ENCODE measurements at regions not wholly inside any gene's neighbourhood (a gene's known extent, or its start where the extent isn't known, plus 50 kb on each side); places are given as distances from the start of the nearest gene placed in this dataset.

DNA sequence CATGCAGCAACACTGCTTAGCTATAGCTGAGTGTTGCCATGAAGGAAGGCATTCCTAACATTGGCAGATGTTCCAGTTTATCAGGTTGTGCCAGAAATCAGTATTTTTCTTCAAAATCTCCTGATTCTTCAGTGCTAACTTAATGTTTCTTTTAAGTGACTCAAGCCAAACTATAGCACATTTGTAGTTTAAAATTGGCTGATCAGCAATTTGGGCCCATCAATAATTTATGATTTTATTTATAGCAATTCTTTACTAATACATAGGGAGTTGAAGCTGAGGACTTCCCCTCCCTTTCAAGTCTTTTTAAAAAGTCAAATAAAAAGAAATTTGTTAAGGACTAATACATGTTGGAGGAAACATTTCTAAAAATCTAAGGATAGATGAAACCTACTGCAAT lies 383.8 kb upstream of the KHDRBS2 start:
- no peak for DNase-seq

- DNase-seq, result no peak
Measured at GRCh38 chr6:62652692-62653328, 366.8 kb upstream of the KHDRBS2 start.

- DNase-seq, result no peak
Measured at GRCh38 chr6:62645274-62645673, 359.2 kb upstream of the KHDRBS2 start.

GRCh38 chr6:62640749-62641148 lies 354.7 kb upstream of the KHDRBS2 start:
- DNase-seq, result no peak

DNA sequence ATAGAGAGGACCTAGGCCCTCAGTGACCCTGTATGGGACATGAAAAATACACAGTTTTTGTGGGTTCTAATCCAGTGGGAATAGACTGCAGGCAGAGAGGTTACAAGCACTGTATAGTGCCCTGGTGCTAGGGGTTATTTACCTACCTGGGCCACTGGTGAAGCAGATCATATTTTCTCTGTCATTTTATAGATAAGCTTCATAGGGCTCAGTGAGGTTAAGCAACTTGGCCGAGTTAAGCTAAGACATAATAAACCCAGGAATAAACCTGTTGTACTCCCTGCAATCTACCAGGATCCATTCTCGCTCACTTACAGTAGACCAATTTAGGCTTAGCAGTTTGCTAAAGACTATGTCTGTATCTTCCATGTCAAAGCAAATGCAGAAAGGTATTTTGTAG lies 340.6 kb upstream of the KHDRBS2 start:
- DNase-seq, result no peak

GRCh38 chr6:62623846-62624532 lies 338.0 kb upstream of the KHDRBS2 start:
- DNase-seq, result no peak

GRCh38 chr6:62615366-62616015 lies 329.5 kb upstream of the KHDRBS2 start:
- DNase-seq, result no peak

- no peak for DNase-seq
Measured at GRCh38 chr6:62614442-62614841, 328.4 kb upstream of the KHDRBS2 start.

DNA sequence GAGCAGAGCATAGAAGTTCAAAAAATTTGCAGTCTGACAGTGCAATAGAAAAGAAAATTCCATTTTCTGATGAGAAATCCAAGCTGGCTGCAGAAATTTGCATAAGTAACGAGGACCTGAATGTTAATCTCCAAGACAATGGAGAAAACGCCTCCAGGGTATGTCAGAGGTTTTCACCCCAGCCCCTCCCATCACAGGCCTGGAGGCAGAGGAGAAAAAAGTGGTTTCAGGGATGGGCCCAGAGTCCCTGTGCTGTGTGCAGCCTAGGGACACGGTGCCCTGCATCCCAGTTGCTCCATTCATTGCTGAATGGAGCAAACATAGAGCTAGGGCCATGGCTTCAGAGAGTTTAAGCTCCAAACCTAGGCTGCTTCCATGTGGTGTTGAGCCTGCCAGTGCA lies 327.9 kb upstream of the KHDRBS2 start:
- DNase-seq, result no peak

- no peak for DNase-seq
Measured at GRCh38 chr6:62612471-62612870, 326.4 kb upstream of the KHDRBS2 start.

DNA sequence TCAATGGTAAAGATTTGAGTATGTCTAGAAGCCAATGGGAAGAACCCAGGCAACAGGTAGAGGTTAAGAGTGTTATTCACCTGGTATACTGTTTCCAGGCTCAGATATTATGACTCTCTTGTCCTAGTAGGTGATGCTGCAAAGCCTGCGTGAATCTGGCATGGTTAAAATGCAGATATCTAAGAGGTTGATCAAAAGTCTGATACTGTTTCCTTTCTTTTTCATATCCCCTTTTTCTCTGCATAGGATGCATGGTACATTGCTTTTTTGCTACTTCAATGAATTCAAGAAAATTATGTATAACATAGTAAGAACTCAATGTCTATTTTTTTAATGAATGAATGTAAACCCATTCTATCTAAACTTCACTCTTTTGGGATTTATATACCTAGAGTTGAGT lies 284.3 kb upstream of the KHDRBS2 start:
- DNase-seq, result no peak

GRCh38 chr6:62541502-62541901 lies 255.5 kb upstream of the KHDRBS2 start:
- no peak for DNase-seq

GRCh38 chr6:62530985-62531384 lies 245.0 kb upstream of the KHDRBS2 start:
- no peak for DNase-seq

GRCh38 chr6:62528894-62529526 lies 243.0 kb upstream of the KHDRBS2 start:
- DNase-seq, result no peak

GRCh38 chr6:62523630-62524029 lies 237.6 kb upstream of the KHDRBS2 start:
- DNase-seq, result no peak

- no peak for DNase-seq
Measured at GRCh38 chr6:62519574-62519973, 233.5 kb upstream of the KHDRBS2 start.

GRCh38 chr6:62516291-62517141 lies 230.5 kb upstream of the KHDRBS2 start:
- no peak for DNase-seq

DNA sequence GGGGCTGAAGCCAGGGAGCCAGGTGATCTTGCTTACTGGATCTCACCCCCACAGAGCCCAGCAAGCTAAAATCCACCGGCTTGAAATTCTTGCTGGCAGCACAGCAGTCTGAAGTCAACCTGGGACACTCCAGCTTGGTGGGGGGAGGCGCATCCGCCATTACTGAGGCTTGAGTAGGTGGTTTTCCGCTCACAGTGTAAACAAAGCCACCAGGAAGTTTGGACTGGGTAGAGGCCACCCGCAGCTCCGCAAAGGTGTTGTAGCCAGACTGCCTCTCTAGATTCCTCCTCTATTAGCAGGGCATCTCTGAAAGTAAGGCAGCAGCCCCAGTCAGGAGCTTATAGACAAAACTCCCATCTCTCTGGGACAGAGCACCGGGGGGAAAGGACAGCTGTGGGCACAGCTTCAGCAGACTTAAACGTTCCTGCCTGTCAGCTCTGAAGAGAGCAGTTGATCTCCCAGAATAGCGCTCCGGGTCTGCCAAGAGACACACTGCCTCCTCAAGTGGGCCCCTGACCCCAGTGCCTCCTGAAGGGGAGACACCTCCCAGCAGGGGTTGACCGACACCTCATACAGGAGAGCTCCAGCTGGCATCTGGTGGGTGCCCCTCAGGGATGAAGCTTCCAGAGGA lies 206.3 kb upstream of the KHDRBS2 start:
- no peak for DNase-seq

- DNase-seq, result no peak
Measured at GRCh38 chr6:62480544-62480943, 194.5 kb upstream of the KHDRBS2 start.

DNA sequence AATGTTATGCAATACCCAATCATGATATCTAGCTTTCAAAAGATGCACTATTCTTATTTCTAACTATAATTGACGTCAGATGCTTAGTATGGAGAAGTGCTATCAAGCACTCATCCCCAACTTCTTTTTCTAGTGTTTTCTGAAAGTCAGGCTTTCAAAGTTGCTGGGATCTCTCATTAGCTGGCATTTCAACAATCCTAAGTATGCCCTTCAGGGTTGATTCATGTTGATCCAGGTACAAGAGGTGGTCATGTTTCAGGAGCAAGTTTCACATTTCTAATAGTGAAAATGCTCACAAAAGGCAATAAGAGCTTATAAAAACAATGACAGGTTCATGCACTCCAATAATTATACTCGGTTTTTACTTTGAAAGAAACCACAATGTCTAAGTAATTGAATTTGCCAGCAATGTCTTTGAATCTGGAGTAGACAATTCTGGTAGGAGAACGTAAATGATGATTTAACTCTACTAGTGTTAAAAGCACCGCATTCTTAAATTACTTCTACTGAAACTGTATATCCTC lies 193.7 kb upstream of the KHDRBS2 start:
- no peak for DNase-seq

DNA sequence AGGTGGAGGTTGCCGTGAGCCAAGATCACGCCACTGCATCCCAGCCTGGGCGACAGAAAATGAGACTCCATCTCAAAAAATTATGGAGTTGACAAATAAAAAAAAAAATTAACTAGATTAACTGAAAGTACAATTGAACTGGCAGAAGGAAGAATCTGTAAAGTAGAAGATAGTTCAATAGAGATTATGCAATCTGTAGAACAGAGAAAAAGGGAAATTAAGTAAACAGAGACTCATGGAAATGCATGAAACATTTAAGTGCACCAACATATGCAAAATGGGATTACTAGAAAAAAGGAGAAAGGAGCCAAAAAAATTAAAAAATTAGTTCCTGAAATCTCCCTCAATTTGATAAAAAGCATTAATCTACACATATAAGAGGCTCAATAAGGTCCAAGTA lies 188.8 kb upstream of the KHDRBS2 start:
- no peak for DNase-seq

- DNase-seq, result no peak
Measured at GRCh38 chr6:62466607-62467006, 180.6 kb upstream of the KHDRBS2 start.
